ENCODE measurements at regions not wholly inside any gene's neighbourhood (a gene's known extent, or its start where the extent isn't known, plus 50 kb on each side); places are given as distances from the start of the nearest gene placed in this dataset.

GRCh38 chr7:124597509-124597908, 168.1 kb downstream of the GPR37 start:
- Mint-ChIP-seq H3K36me3 (no peaks in the 10 kb centered on the region), H3K27ac (no peak overlapping the region), H3K27me3 (no peaks in the 10 kb centered on the region), H3K4me1 (no peaks in the 10 kb centered on the region), H3K4me3 (no peak overlapping the region), H3K9me3 (no peaks in the 10 kb centered on the region)
- POLR2A ChIA-PET = no interaction called here
- ATAC-seq (ENCODE audit: low read depth) (no peak), DNase-seq (no peak)

DNA sequence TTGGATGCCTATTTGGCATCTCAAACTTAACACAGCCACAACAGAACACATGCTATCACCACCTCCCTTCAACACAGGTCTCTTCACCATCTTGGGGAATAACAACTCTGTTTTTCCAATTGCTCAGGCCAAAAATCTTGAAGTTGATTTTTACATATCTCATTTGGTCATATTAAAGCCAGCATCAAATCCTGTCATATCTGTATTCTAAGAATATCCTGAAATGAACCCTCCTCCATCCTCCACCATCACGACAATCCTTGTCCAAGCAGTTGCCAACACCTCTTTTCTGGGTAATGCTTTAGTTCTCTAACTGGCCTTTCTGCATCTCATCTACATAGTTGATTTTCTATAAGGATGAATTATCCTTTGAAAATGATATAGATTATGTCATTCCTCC, 168.7 kb downstream of the GPR37 start:
- Mint-ChIP-seq H3K4me3 (no peak overlapping the region), H3K4me1 (no peaks in the 10 kb centered on the region), H3K9me3 (no peaks in the 10 kb centered on the region), H3K27ac (no peak overlapping the region), H3K36me3 (no peaks in the 10 kb centered on the region), H3K27me3 (no peaks in the 10 kb centered on the region)
- ATAC-seq (ENCODE audit: low read depth) = no peak
- POLR2A ChIA-PET = no interaction called here
- no peak for DNase-seq

- Mint-ChIP-seq H3K9me3 (peaks cover 2% of the 10 kb centered on the region), H3K27me3 (no peaks in the 10 kb centered on the region), H3K4me1 (no peaks in the 10 kb centered on the region), H3K36me3 (no peaks in the 10 kb centered on the region), H3K27ac (no peak overlapping the region), H3K4me3 (no peak overlapping the region)
- POLR2A ChIA-PET = no interaction called here
- no peak for DNase-seq
- ATAC-seq (ENCODE audit: low read depth) = no peak
Measured at GRCh38 chr7:124590814-124591213, 174.8 kb downstream of the GPR37 start.

DNA sequence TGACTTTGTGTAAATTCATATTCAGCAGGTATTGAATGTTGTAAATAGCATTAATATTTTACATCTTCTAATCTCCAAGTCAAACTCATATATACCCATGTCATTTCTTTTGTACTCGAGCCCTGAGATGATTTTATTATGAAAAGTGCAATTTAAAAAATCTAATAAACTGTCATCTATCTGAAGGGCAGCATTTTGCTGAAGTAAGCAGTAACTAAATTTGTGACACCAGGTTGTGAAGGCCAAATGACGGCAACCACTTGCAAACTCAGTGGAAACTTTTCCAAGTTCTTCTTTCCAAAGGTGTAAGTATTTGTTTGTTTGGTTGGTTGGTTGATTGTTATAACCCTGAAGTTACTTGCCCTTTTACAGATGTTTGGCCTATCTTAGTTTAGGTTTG, 188.3 kb downstream of the GPR37 start:
- Mint-ChIP-seq H3K9me3 (peaks cover 1% of the 10 kb centered on the region), H3K4me1 (no peaks in the 10 kb centered on the region), H3K27me3 (no peaks in the 10 kb centered on the region), H3K4me3 (no peak overlapping the region), H3K36me3 (no peaks in the 10 kb centered on the region), H3K27ac (no peak overlapping the region)
- DNase-seq = no peak
- POLR2A ChIA-PET = no interaction called here
- ATAC-seq (ENCODE audit: low read depth) = no peak

- no peaks in the 10 kb centered on the region for H3K4me1 Mint-ChIP-seq
- H3K27ac Mint-ChIP-seq = no peak overlapping the region
- no peaks in the 10 kb centered on the region for H3K27me3 Mint-ChIP-seq
- H3K4me3 Mint-ChIP-seq = no peak overlapping the region
- ATAC-seq (ENCODE audit: low read depth) (no peak), DNase-seq (no peak)
- POLR2A ChIA-PET = no interaction called here
- no peaks in the 10 kb centered on the region for H3K9me3 Mint-ChIP-seq
- H3K36me3 Mint-ChIP-seq = no peaks in the 10 kb centered on the region
Measured at GRCh38 chr7:124575176-124575575, 190.4 kb downstream of the GPR37 start.

- DNase-seq = no peak
- Mint-ChIP-seq H3K27me3 (no peaks in the 10 kb centered on the region), H3K9me3 (no peaks in the 10 kb centered on the region), H3K4me3 (no peak overlapping the region), H3K4me1 (no peaks in the 10 kb centered on the region), H3K27ac (no peak overlapping the region), H3K36me3 (no peaks in the 10 kb centered on the region)
- POLR2A ChIA-PET = no interaction called here
- ATAC-seq (ENCODE audit: low read depth) = no peak
Measured at GRCh38 chr7:124570558-124570957, 195.0 kb downstream of the GPR37 start.

- Mint-ChIP-seq H3K36me3 (no peaks in the 10 kb centered on the region), H3K4me1 (no peaks in the 10 kb centered on the region), H3K4me3 (no peak overlapping the region), H3K9me3 (no peaks in the 10 kb centered on the region), H3K27ac (no peak overlapping the region), H3K27me3 (no peaks in the 10 kb centered on the region)
- no peak for ATAC-seq (ENCODE audit: low read depth)
- no peak for DNase-seq
- POLR2A ChIA-PET = no interaction called here
Measured at GRCh38 chr7:124566583-124566982, 199.0 kb downstream of the GPR37 start.

DNA sequence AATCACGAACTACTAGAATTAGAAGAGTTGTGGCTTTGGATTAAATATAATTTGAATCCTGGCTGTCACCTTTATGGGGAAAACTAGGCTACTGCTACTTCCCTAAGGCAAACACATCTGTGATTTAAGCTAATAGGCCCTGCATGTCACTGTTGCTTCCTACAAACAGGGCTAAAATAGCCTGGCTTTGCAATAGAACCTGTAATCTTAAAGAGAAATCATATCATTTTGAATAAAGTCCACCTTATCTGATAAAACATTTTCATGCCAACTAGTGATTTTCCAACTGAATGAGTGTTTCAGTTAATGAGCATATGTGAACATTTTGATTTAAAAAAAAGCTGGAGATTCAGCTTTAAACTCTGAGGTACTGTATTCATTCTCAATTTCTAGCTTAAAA, 208.0 kb downstream of the GPR37 start:
- Mint-ChIP-seq H3K27me3 (no peaks in the 10 kb centered on the region), H3K9me3 (no peaks in the 10 kb centered on the region), H3K27ac (no peak overlapping the region), H3K4me3 (no peak overlapping the region), H3K4me1 (no peaks in the 10 kb centered on the region), H3K36me3 (no peaks in the 10 kb centered on the region)
- DNase-seq = no peak
- POLR2A ChIA-PET = no interaction called here
- no peak for ATAC-seq (ENCODE audit: low read depth)

- no peak for ATAC-seq (ENCODE audit: low read depth)
- Mint-ChIP-seq H3K9me3 (no peaks in the 10 kb centered on the region), H3K27ac (no peak overlapping the region), H3K4me1 (no peaks in the 10 kb centered on the region), H3K4me3 (no peak overlapping the region), H3K27me3 (no peaks in the 10 kb centered on the region), H3K36me3 (no peaks in the 10 kb centered on the region)
- DNase-seq = no peak
- POLR2A ChIA-PET = no interaction called here
Measured at GRCh38 chr7:124557101-124557500, 208.5 kb downstream of the GPR37 start.

GRCh38 chr7:124553502-124553901, 212.1 kb downstream of the GPR37 start:
- Mint-ChIP-seq H3K9me3 (no peaks in the 10 kb centered on the region), H3K27me3 (no peaks in the 10 kb centered on the region), H3K4me3 (no peak overlapping the region), H3K27ac (no peak overlapping the region), H3K36me3 (no peaks in the 10 kb centered on the region), H3K4me1 (no peaks in the 10 kb centered on the region)
- no peak for ATAC-seq (ENCODE audit: low read depth)
- DNase-seq = no peak
- POLR2A ChIA-PET = no interaction called here

DNA sequence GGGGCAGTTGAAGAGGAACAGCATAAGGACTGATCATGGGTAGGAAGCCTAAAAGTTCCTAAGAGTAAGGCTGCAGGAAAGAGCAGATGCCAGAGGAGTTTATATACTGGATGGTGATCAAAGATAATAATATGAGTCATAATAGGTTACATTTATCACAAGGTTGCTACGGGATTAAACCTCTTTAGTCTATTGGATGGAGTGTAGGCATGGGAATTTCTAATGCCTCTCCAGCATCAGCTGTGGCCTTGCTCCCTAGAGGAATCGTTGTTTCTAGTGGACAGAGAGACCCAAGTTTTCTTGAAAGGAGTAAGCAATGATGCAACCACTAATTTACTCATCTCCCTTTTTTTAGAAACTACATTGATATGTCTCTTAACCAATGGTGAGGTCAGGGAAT, 213.4 kb downstream of the GPR37 start:
- ATAC-seq (ENCODE audit: low read depth) = no peak
- H3K36me3 Mint-ChIP-seq = no peaks in the 10 kb centered on the region
- no peak overlapping the region for H3K27ac Mint-ChIP-seq
- H3K4me3 Mint-ChIP-seq = no peak overlapping the region
- H3K27me3 Mint-ChIP-seq = no peaks in the 10 kb centered on the region
- POLR2A ChIA-PET = no interaction called here
- no peak for DNase-seq
- no peaks in the 10 kb centered on the region for H3K9me3 Mint-ChIP-seq
- no peaks in the 10 kb centered on the region for H3K4me1 Mint-ChIP-seq

- POLR2A ChIA-PET = no interaction called here
- DNase-seq = no peak
- no peaks in the 10 kb centered on the region for H3K36me3 Mint-ChIP-seq
- no peaks in the 10 kb centered on the region for H3K4me1 Mint-ChIP-seq
- no peaks in the 10 kb centered on the region for H3K9me3 Mint-ChIP-seq
- H3K27ac Mint-ChIP-seq = no peak overlapping the region
- no peaks in the 10 kb centered on the region for H3K27me3 Mint-ChIP-seq
- H3K4me3 Mint-ChIP-seq = no peak overlapping the region
- ATAC-seq (ENCODE audit: low read depth) = no peak
Measured at GRCh38 chr7:124550036-124550435, 215.6 kb downstream of the GPR37 start.

DNA sequence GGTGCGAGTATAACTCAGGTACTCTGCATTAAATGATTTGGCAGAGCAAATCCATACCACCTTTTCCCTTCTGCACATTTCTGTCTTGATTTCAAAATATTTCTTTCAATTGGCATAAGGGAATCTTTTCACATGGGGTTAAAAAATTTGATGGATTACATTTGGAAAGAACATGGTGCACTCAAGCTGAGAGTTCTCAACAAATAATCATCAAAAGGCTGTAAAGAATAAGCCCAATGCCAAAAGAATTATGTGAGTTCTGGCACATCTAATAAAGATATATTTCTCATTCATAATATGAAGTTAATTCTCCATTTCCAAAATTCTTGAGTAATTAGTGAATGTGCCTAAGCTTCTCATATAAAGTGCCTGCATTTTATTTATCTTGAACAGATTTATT, 223.1 kb downstream of the GPR37 start:
- Mint-ChIP-seq H3K36me3 (no peaks in the 10 kb centered on the region), H3K27me3 (no peaks in the 10 kb centered on the region), H3K9me3 (no peaks in the 10 kb centered on the region), H3K27ac (no peak overlapping the region), H3K4me1 (no peaks in the 10 kb centered on the region), H3K4me3 (no peak overlapping the region)
- POLR2A ChIA-PET = no interaction called here
- ATAC-seq (ENCODE audit: low read depth) (no peak), DNase-seq (no peak)

GRCh38 chr7:124536156-124536762, 229.3 kb downstream of the GPR37 start:
- no peaks in the 10 kb centered on the region for H3K9me3 Mint-ChIP-seq
- no peak for DNase-seq

GRCh38 chr7:124532166-124532565, 233.4 kb downstream of the GPR37 start:
- H3K4me3 Mint-ChIP-seq = no peak overlapping the region
- no peaks in the 10 kb centered on the region for H3K4me1 Mint-ChIP-seq
- no peaks in the 10 kb centered on the region for H3K36me3 Mint-ChIP-seq
- DNase-seq (no peak), ATAC-seq (ENCODE audit: low read depth) (no peak)
- H3K27ac Mint-ChIP-seq = no peak overlapping the region
- POLR2A ChIA-PET = no interaction called here
- H3K27me3 Mint-ChIP-seq = no peaks in the 10 kb centered on the region
- peaks cover 8% of the 10 kb centered on the region for H3K9me3 Mint-ChIP-seq

More at GRCh38 chr7:124536156-124536762, 229.3 kb downstream of the GPR37 start:
- Mint-ChIP-seq H3K36me3 (no peaks in the 10 kb centered on the region), H3K27ac (no peak overlapping the region), H3K27me3 (no peaks in the 10 kb centered on the region), H3K4me3 (no peak overlapping the region), H3K4me1 (no peaks in the 10 kb centered on the region)
- no peak for ATAC-seq (ENCODE audit: low read depth)
- POLR2A ChIA-PET = no interaction called here
